ENCODE measurements at regions not wholly inside any gene's neighbourhood (a gene's known extent, or its start where the extent isn't known, plus 50 kb on each side); places are given as distances from the start of the nearest gene placed in this dataset.

- no peak for DNase-seq
Observed at GRCh38 chr2:43127941-43128558, 98.4 kb downstream of the ZFP36L2 start.

GRCh38 chr2:43127208-43127940 is 99.0 kb downstream of the ZFP36L2 start:
- DNase-seq = no peak

GRCh38 chr2:43126817-43127207 is 99.6 kb downstream of the ZFP36L2 start:
- no peak for DNase-seq

- DNase-seq = no peak
Observed at GRCh38 chr2:43125090-43125998, 101.1 kb downstream of the ZFP36L2 start.

GRCh38 chr2:43124687-43125057 is 101.7 kb downstream of the ZFP36L2 start:
- DNase-seq = no peak

- no peak for DNase-seq
Observed at GRCh38 chr2:43123981-43124686, 102.3 kb downstream of the ZFP36L2 start.

- no peak for DNase-seq
Observed at GRCh38 chr2:43123486-43123885, 102.9 kb downstream of the ZFP36L2 start.

- DNase-seq = no peak
Observed at GRCh38 chr2:43123028-43123427, 103.4 kb downstream of the ZFP36L2 start.

- DNase-seq = no peak
Observed at GRCh38 chr2:43121580-43122314, 104.7 kb downstream of the ZFP36L2 start.

GRCh38 chr2:43119303-43119702 is 107.1 kb downstream of the ZFP36L2 start:
- DNase-seq = no peak

GRCh38 chr2:43117521-43118143 is 108.8 kb downstream of the ZFP36L2 start:
- DNase-seq = no peak

GRCh38 chr2:43116988-43117387 is 109.4 kb downstream of the ZFP36L2 start:
- no peak for DNase-seq

GRCh38 chr2:43115881-43116280 is 110.5 kb downstream of the ZFP36L2 start:
- no peak for DNase-seq

- DNase-seq = no peak
Observed at GRCh38 chr2:43114210-43114609, 112.2 kb downstream of the ZFP36L2 start.

- no peak for DNase-seq
Observed at GRCh38 chr2:43111788-43112554, 114.4 kb downstream of the ZFP36L2 start.

GRCh38 chr2:43110442-43110871 is 115.9 kb downstream of the ZFP36L2 start:
- no peak for DNase-seq

GRCh38 chr2:43109261-43109743 is 117.1 kb downstream of the ZFP36L2 start:
- no peak for DNase-seq

- DNase-seq = no peak
Observed at GRCh38 chr2:43107679-43108078, 118.7 kb downstream of the ZFP36L2 start.

GRCh38 chr2:43106559-43107527 is 119.6 kb downstream of the ZFP36L2 start:
- no peak for DNase-seq
